H9 (cell line): ENCODE measurements at regions not wholly inside any gene's neighbourhood (a gene's known extent, or its start where the extent isn't known, plus 50 kb on each side); places are given as distances from the start of the nearest gene placed in this dataset.
"Not testable (repeated sequence)": the region's sequence is repeated elsewhere in the genome, so short reads cannot be mapped to it uniquely, and the experiment has no call there.

Experiments used
- DNase-seq: peaks from one replicate; pipeline ENCODE4 v3.0.0-alpha.2; 2017
- H2AFZ ChIP-seq: one replicate; pipeline ENCODE4 v1.6.1; 2013; ENCODE audit warnings: mild to moderate bottlenecking, low read length, control low read depth, moderate library complexity
- H2AK5ac ChIP-seq: 2 replicates; pipeline ENCODE4 v1.6.1; 2013; ENCODE audit warnings: low read length, control low read depth, mixed read lengths; ENCODE audit not compliant: insufficient read length
- H2BK120ac ChIP-seq: one replicate; pipeline ENCODE4 v1.6.1; 2013; ENCODE audit warnings: low read depth, mild to moderate bottlenecking, low read length, control low read depth, inconsistent platforms; ENCODE audit not compliant: poor library complexity, severe bottlenecking
- H2BK12ac ChIP-seq: 2 replicates; pipeline ENCODE4 v1.6.1; 2013; ENCODE audit warnings: low read length, control low read depth, mixed read lengths, low read depth; ENCODE audit not compliant: insufficient read length
- H2BK15ac ChIP-seq: 2 replicates; pipeline ENCODE4 v1.6.1; 2013; ENCODE audit warnings: low read depth, low read length, control low read depth
- H2BK20ac ChIP-seq: one replicate; pipeline ENCODE4 v1.6.1; 2013; ENCODE audit warnings: low read depth, mild to moderate bottlenecking, low read length, control low read depth, inconsistent platforms; ENCODE audit not compliant: poor library complexity, severe bottlenecking
- H2BK5ac ChIP-seq: 2 replicates; pipeline ENCODE4 v1.6.1; 2013; ENCODE audit warnings: low read length, control low read depth, mixed read lengths; ENCODE audit not compliant: insufficient read length
- H3K14ac ChIP-seq: 2 replicates; pipeline ENCODE4 v1.6.1; 2013; ENCODE audit warnings: low read length, control low read depth; ENCODE audit not compliant: insufficient read depth
- H3K18ac ChIP-seq: 2 replicates; pipeline ENCODE4 v1.6.1; 2013; ENCODE audit warnings: low read depth, mild to moderate bottlenecking, mixed read lengths, low read length, control low read depth; ENCODE audit not compliant: insufficient read length
- H3K23ac ChIP-seq: 2 replicates; pipeline ENCODE4 v1.6.1; 2013; ENCODE audit warnings: low read length, control low read depth, mixed read lengths, low read depth; ENCODE audit not compliant: insufficient read length
- H3K23me2 ChIP-seq: 2 replicates; pipeline ENCODE4 v1.6.1; 2013; ENCODE audit warnings: low read depth, mild to moderate bottlenecking, mixed read lengths, low read length, control low read depth; ENCODE audit not compliant: insufficient read length, poor library complexity, severe bottlenecking
- H3K27ac ChIP-seq: 2 replicates; pipeline ENCODE4 v1.5.1; 2013; ENCODE audit warnings: low read length, control low read depth, mixed read lengths, low read depth; ENCODE audit not compliant: insufficient read length
- H3K27me3 ChIP-seq: 2 replicates; pipeline ENCODE4 v1.6.1; 2013; ENCODE audit warnings: low read length, control low read depth, inconsistent platforms; ENCODE audit not compliant: insufficient read depth
- H3K4ac ChIP-seq: 2 replicates; pipeline ENCODE4 v1.6.1; 2013; ENCODE audit warnings: low read depth, mild to moderate bottlenecking, control low read depth, inconsistent platforms, low read length, moderate library complexity
- H3K4me1 ChIP-seq: 2 replicates; pipeline ENCODE4 v1.6.1; 2013; ENCODE audit warnings: low read length, control low read depth, inconsistent platforms; ENCODE audit not compliant: insufficient read depth
- H3K4me2 ChIP-seq: 2 replicates; pipeline ENCODE4 v1.6.1; 2013; ENCODE audit warnings: low read length, control low read depth, mixed read lengths; ENCODE audit not compliant: insufficient read length, insufficient read depth
- H3K56ac ChIP-seq: 2 replicates; pipeline ENCODE4 v1.6.1; 2013; ENCODE audit warnings: low read depth, mild to moderate bottlenecking, mixed read lengths, low read length, control low read depth; ENCODE audit not compliant: insufficient read length
- H3K79me1 ChIP-seq: 2 replicates; pipeline ENCODE4 v1.6.1; 2013; ENCODE audit warnings: low read depth, mild to moderate bottlenecking, moderate library complexity, low read length, control low read depth, inconsistent platforms; ENCODE audit not compliant: insufficient read depth, poor library complexity, severe bottlenecking
- H3K79me2 ChIP-seq: 2 replicates; pipeline ENCODE4 v1.6.1; 2013; ENCODE audit warnings: low read length, control low read depth, inconsistent platforms; ENCODE audit not compliant: insufficient read depth
- H3K9ac ChIP-seq: 2 replicates; pipeline ENCODE4 v1.6.1; 2013; ENCODE audit warnings: low read length, control low read depth, mixed read lengths; ENCODE audit not compliant: insufficient read length; ENCODE audit errors: extremely low read depth
- H3K9me3 ChIP-seq: one replicate; pipeline ENCODE4 v1.6.1; 2013; ENCODE audit warnings: low read depth, low read length, inconsistent platforms; ENCODE audit not compliant: control insufficient read depth
- H3T11ph ChIP-seq: one replicate; pipeline ENCODE4 v1.6.1; 2013; ENCODE audit warnings: mild to moderate bottlenecking, low read length, control low read depth, inconsistent platforms
- H4K20me1 ChIP-seq: one replicate; pipeline ENCODE4 v1.6.1; 2013; ENCODE audit not compliant: control insufficient read depth, insufficient read length, insufficient read depth
- H4K5ac ChIP-seq: 2 replicates; pipeline ENCODE4 v1.6.1; 2013; ENCODE audit warnings: low read depth, mild to moderate bottlenecking, mixed read lengths, low read length, control low read depth; ENCODE audit not compliant: insufficient read length
- H4K8ac ChIP-seq: replicated peaks from 2 replicates; pipeline ENCODE4 v1.6.1; 2013; ENCODE audit warnings: low read length, control low read depth, mixed read lengths, low read depth; ENCODE audit not compliant: insufficient read length
- H4K91ac ChIP-seq: 2 replicates; pipeline ENCODE4 v1.6.1; 2013; ENCODE audit warnings: low read depth, mild to moderate bottlenecking, moderate library complexity, mixed read lengths, low read length, control low read depth; ENCODE audit not compliant: insufficient read length
- H3K27ac Mint-ChIP-seq, 3 experiments: 2 replicates in 2 of 3; 3 replicates in 1 of 3; pipeline ENCODE4 v1.8.0; 2020 to 2021; ENCODE audit warnings: mixed read lengths in 3 of 3, mild to moderate bottlenecking in 1 of 3, moderate library complexity in 1 of 3
- H3K27me3 Mint-ChIP-seq: 2 replicates; pipeline ENCODE4 v1.8.0; 2021; ENCODE audit warnings: low read depth, mild to moderate bottlenecking, moderate library complexity, mixed read lengths
- H3K36me3 Mint-ChIP-seq, 3 experiments: 2 replicates in 2 of 3; 3 replicates in 1 of 3; pipeline ENCODE4 v1.8.0; 2020 to 2021; ENCODE audit warnings: low read depth in 3 of 3, mixed read lengths in 3 of 3; ENCODE audit not compliant: insufficient read depth in 1 of 3
- H3K4me1 Mint-ChIP-seq, 2 experiments: 2 replicates each; pipeline ENCODE4 v1.8.0; 2020; ENCODE audit warnings: mixed read lengths in 2 of 2
- H3K4me3 Mint-ChIP-seq, 2 experiments: 2 replicates in 1 of 2; 3 replicates in 1 of 2; pipeline ENCODE4 v1.8.0; 2020 to 2021; ENCODE audit warnings: mild to moderate bottlenecking in 2 of 2, mixed read lengths in 2 of 2, moderate library complexity in 1 of 2
- H3K9me3 Mint-ChIP-seq, 2 experiments: 2 replicates in 1 of 2; 3 replicates in 1 of 2; pipeline ENCODE4 v1.8.0; 2020; ENCODE audit warnings: mild to moderate bottlenecking in 2 of 2, mixed read lengths in 2 of 2, moderate library complexity in 1 of 2
- CTCF ChIP-seq: fragments of 200-600 bp; sonication (generic); conservative IDR thresholded peaks from 3 replicates; pipeline ENCODE4 v1.8.0; 2021; ENCODE audit warnings: antibody characterized with exemption, mild to moderate bottlenecking
- WGBS: extraction: QIAGEN DNeasy Blood & Tissue Kit; methylation state at CpG from one replicate; pipeline ENCODE4 v1.1.7; 2013; ENCODE audit warnings: missing lambda C conversion rate, low lambda C conversion rate, mixed read lengths; ENCODE audit not compliant: insufficient read length; ENCODE audit errors: extremely low coverage; 5-methylcytosine and 5-hydroxymethylcytosine counted together

GRCh38 chr1:95905818-95906395 lies 671.9 kb downstream of the RWDD3 start:
- Histone ChIP-seq H2BK120ac (no peak overlapping the region), H4K5ac (no peak overlapping the region)
- H3K9me3 Mint-ChIP-seq = peaks cover 8 to 20% of the 10 kb centered on the region in 2 experiments

GRCh38 chr1:95911739-95912138 lies 677.7 kb downstream of the RWDD3 start:
- not testable (repeated sequence) for H2BK20ac ChIP-seq, H3K27me3 ChIP-seq, H3K23me2 ChIP-seq, H3K27me3 Mint-ChIP-seq, H4K91ac ChIP-seq, H3K79me2 ChIP-seq, H3K4me1 ChIP-seq, H3K9me3 ChIP-seq, H3T11ph ChIP-seq, H2AFZ ChIP-seq, DNase-seq, H3K23ac ChIP-seq, H3K4me1 Mint-ChIP-seq, H2BK5ac ChIP-seq, H2BK15ac ChIP-seq, H2AK5ac ChIP-seq, H3K4ac ChIP-seq, H3K79me1 ChIP-seq, H3K4me3 Mint-ChIP-seq, H3K4me2 ChIP-seq, H3K27ac ChIP-seq, H3K27ac Mint-ChIP-seq, H3K56ac ChIP-seq, H2BK120ac ChIP-seq, H3K18ac ChIP-seq, H2BK12ac ChIP-seq, H4K8ac ChIP-seq, H3K14ac ChIP-seq, H4K5ac ChIP-seq, H3K9ac ChIP-seq, H4K20me1 ChIP-seq
- Mint-ChIP-seq H3K36me3 (peaks cover 17 to 54% (median 19%) of the 10 kb centered on the region in 3 experiments), H3K9me3 (peaks cover 40 to 46% of the 10 kb centered on the region in 2 experiments)
- WGBS = no CpG with 5 or more reads among the region's 3 CpGs

More at GRCh38 chr1:95905818-95906395, 671.9 kb downstream of the RWDD3 start:
- H3K9ac ChIP-seq = no peak overlapping the region
- no peaks in the 10 kb centered on the region for H4K20me1 ChIP-seq
- H3K4me1 ChIP-seq = no peaks in the 10 kb centered on the region
- no peak overlapping the region for H4K8ac ChIP-seq
- Mint-ChIP-seq H3K27ac (no peak overlapping the region), H3K27me3 (no peaks in the 10 kb centered on the region), H3K36me3 (peaks cover 6 to 20% (median 6%) of the 10 kb centered on the region in 3 experiments), H3K4me3 (no peak overlapping the region), H3K4me1 (peaks cover 0 to 2% of the 10 kb centered on the region in 2 experiments; a peak in 1 of 4 replicates)
- H3K23ac ChIP-seq = no peak overlapping the region
- H4K91ac ChIP-seq = no peak overlapping the region
- no peaks in the 10 kb centered on the region for H3K79me2 ChIP-seq
- H3K23me2 ChIP-seq = no peaks in the 10 kb centered on the region
- no peak overlapping the region for H3K18ac ChIP-seq
- no peak overlapping the region for H2BK20ac ChIP-seq
- H2AFZ ChIP-seq = no peak overlapping the region
- H3K27ac ChIP-seq = no peak overlapping the region
- DNase-seq = no peak
- TF ChIP-seq CTCF = no peak
- no peak overlapping the region for H2BK5ac ChIP-seq
- H3K27me3 ChIP-seq = no peaks in the 10 kb centered on the region
- H2BK15ac ChIP-seq = no peak overlapping the region
- no peak overlapping the region for H3K14ac ChIP-seq
- no peak overlapping the region for H3K4ac ChIP-seq
- H3T11ph ChIP-seq = no peak overlapping the region
- H3K56ac ChIP-seq = no peak overlapping the region
- no peaks in the 10 kb centered on the region for H3K9me3 ChIP-seq
- H3K79me1 ChIP-seq = no peaks in the 10 kb centered on the region
- no CpG with 5 or more reads among the region's 1 CpG for WGBS
- no peak overlapping the region for H2BK12ac ChIP-seq
- no peak overlapping the region for H3K4me2 ChIP-seq
- no peak overlapping the region for H2AK5ac ChIP-seq
